GM18861 (cell line): ENCODE measurements at regions not wholly inside any gene's neighbourhood (a gene's known extent, or its start where the extent isn't known, plus 50 kb on each side); places are given as distances from the start of the nearest gene placed in this dataset.

Experiments used
- ATAC-seq: cut with Tn5 transposase; IDR thresholded peaks from one replicate; pipeline ENCODE4 v1.9.1; 2021; ENCODE audit not compliant: unreplicated experiment

DNA sequence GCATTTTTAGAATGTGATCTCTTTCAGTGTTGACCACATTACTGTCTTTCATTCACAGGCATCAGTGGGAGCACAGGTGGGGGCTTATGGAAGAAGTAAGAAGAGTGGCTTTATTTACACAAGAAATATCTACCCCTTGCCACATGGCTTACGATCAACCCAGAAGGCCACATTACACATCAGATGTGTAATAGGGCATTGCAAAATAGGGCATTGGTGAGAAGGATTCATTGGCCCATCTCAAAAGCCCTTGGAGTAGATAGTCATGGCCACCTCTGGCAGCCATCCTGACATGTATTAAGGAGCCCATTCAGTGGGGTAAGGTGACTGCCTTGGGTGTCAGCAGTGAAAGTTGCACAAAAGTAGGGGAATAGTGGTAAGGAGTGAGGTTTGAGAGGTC lies 97.5 kb downstream of the MAFB start:
- ATAC-seq = no peak

DNA sequence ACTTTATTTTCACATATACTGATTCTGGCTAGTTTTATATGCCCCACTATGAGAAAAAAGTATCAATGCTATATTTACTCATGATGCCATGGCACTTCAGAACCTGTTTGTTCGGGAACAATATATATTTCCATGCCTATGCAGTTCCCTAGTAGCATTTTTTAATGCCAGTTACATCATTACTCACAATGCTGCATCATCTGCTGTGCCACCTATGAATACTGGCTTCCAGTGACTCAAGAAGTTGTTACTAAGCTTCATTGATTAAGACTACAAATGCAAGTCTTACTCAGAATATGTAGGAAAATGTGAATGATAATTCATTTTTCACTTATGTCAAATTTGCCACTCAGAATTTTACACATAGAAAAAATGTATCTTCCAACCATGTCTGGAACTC lies 97.9 kb downstream of the MAFB start:
- ATAC-seq = no peak

GRCh38 chr20:40589581-40589980 lies 99.5 kb downstream of the MAFB start:
- ATAC-seq = no peak

- no peak for ATAC-seq
Measured at GRCh38 chr20:40588891-40589290, 100.1 kb downstream of the MAFB start.

DNA sequence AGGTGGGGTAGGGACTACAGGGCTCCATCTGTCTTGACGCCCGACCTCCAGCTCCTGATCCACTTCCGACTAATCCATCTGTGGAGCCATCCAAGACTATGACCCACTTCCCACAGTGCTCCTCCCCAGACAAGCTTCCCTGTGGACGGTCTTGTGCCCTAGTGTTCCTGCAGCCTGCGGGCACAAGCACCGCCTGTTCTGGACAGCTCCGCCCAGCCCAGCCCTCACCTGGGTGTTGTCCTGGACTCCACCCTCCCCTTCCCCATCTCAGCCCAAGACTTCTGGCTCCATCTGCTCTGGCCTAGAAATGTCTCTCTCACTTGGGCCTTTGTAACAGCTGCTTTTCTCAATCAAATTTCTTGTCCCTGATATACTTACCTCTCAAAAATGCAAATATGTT lies 102.0 kb downstream of the MAFB start:
- ATAC-seq = no peak

- no peak for ATAC-seq
Measured at GRCh38 chr20:40584130-40584809, 104.8 kb downstream of the MAFB start.

- ATAC-seq = no peak
Measured at GRCh38 chr20:40583636-40584035, 105.4 kb downstream of the MAFB start.

DNA sequence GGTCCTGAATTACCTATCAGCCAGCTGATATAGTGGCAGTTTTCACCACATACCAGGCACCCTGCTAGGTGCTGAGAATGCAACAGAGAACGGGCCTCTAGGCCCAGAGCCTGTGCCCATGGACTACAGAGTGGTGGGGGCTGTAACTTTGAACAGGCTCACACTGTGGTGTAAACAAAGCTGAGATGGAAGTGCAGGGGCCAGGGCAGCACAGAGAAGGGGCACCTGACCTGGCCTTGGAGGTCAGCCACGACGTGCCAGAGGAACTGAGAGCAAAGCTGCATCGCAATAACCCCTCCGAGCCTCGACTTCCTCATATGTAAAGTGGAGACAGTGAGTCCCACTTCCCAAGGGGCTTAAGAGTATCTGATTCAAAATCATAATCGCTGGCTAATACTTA lies 105.8 kb downstream of the MAFB start:
- ATAC-seq = no peak

DNA sequence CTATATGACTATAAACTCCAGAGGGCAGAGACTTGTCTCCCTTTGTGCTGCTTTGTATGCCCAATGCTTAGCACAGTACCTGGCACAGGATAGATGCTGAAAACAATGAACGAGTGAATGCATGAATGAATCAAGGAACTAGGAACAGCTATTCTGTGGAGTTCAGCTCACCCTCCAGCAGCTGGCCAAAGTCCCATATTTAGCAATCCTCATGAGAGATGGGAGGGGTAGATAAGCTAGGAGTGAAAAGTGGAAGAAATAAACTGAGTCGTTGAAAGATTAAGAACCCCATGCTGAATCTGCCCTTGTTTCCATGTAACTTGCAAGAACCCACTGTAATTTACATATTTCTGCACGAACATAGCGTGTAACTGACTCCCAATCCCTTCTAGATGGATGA lies 106.5 kb downstream of the MAFB start:
- ATAC-seq = no peak

DNA sequence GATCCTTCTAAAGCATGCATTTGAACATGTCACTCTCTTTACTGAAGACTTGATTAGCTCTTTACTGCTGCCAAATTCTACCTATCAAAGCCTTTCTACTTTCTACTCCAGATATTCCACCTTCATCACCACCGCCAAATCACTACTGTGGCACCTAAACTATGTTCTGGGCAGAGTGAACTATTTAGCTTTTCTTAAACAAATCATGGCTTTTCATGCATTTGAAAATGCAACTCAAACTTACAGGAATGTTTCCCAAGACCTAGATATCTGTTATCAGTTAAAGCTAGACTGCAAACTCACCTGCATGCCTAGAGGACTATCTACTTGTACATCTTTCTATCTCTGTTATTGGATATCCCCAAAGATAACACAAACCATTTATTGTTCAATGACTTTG lies 109.3 kb downstream of the MAFB start:
- no peak for ATAC-seq

GRCh38 chr20:40578961-40579360 lies 110.1 kb downstream of the MAFB start:
- no peak for ATAC-seq

DNA sequence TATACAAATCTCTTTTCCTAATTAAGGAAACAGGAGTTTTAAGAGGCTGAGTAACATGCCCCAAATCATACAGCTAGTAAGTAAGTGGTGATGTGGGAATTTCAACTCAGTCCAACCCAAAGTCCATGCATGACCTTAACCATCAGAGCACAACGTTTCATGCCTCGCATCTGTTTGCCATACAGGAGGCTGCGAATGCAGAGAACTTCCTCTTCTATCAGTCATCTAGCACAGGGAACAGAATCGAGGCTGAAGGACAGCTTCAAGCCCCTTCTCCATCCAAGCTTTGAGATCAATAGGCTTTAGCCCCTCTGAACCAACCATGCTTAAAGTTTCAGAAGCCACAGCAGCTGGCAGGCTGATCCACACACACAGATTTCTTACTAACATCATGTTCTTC lies 113.2 kb downstream of the MAFB start:
- ATAC-seq = no peak

DNA sequence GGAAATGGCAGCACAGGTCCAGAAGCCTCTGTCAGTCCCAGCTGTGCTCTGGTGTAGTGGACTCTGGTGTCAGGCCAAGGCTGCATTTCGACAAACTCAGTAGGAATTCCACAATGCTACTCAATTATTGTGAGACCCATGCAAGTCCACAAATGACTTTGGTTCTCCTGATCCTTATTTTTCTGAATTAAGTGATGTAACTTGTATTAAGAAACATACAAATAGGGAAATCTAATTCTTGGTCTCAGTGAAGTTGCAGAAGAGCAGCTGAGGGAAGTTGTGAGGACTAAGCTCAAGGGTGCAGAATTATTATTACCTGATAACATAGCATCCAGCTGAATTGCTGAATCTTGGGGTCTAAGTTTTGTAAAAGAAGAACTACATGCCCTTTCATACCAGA lies 116.8 kb downstream of the MAFB start:
- ATAC-seq = no peak

DNA sequence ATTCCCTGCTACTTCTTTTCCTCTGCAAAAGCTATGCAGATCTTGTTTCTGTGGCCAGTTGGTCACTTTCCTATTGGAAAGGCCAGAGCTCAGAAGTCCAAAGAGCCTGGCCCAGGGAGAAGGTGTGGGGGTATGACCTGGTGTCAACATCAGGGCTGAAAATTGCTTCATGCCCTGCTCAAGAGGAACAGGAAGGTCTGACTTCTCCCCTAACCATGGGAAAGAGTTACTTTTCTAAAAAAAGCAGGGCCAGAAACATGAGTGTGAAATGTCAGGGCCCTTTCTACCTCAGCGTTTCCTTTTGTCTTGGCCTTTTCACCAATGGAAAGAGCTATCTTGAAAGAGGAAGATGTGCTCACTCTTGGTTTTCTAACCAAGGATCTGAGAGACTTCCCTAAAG lies 117.4 kb downstream of the MAFB start:
- ATAC-seq = no peak

GRCh38 chr20:40568200-40568599 lies 120.8 kb downstream of the MAFB start:
- ATAC-seq = no peak

DNA sequence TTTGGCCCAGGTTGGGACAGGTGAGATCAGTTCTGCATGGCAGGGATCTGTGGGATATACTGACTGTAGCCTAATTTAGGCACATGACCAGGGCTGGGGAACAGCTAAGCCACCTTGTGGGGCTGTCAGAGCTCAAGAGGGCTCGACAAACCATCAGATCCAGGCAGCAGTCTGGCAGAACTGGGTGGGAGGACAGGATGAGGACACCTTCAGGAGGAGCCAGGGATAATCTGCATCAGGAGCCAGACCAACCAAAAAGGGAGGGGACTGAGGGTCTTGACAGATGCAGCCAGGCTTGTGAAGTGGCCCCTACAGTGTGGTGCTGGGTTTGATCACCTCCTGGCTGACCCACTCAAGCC lies 123.4 kb downstream of the MAFB start:
- ATAC-seq = no peak

GRCh38 chr20:40565001-40565681 lies 123.9 kb downstream of the MAFB start:
- no peak for ATAC-seq

DNA sequence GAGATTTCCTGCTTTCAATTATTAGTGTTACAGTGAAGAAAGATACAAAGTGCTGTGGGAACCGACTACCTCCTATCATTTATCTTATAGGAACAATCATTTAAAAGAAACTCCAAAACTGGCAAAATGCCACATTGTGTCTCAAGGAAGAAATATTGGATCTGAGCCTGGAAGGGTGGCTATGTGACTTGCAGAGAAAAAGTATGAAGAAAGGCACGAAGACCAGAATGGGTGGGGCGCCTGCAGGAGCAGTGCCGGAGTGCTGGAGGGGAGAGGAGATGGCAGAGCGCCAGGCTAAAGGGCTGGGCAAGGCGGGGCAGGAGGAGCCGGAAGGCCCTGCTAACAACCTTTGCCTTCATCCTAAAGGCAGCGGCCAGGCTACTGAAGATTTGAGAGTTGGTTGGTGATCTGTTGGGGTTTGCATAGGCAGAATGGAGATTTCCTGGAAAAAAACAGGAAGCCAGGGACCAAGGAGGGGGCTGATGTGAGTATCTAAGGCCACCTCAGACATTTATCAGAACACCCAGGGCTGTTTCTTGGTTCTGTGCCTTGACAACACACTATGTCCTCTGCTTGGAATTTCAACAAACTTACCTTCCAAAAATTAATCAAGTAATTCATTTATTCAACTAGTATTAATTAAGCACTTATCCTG lies 125.6 kb downstream of the MAFB start:
- ATAC-seq = no peak

DNA sequence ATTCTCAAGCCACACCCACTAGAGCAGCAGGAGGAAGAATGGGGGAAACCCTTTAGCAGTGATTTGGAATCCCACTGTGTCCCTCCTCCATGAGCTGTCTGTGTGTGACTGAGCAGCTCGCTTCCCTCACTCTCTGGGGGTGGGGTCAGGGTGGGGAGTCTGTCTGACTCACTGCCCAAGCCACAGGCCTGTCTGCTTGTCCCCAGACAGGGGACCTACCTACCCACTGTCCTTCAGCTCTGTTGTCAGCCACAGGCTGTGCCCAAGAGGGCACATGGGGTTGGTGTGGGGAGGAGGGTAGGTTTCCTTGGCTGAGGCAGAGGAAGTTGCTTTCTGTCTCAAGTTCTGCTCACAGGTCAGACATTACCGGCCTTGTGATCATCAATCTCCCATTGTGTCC lies 127.0 kb downstream of the MAFB start:
- no peak for ATAC-seq

- ATAC-seq = no peak
Measured at GRCh38 chr20:40561187-40561586, 127.8 kb downstream of the MAFB start.

DNA sequence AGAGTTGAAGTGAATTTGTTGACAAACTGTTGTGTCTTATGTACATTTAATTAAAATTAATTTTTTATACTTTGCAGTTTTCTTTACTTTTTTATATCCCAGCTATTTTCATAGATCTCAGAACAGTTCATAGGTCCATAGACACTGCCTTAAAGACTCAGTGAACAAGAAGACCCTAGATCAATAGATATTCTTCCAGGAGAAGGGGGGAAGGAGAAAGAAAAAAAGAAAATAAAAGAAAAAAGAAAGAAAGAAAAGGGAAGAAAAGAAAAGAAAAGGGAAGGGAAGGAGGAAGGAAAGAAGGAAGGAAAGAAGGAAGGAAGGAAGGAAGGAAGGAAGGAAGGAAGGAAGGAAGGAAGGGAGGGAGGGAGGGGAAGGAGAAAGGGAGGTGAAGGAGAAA lies 130.8 kb downstream of the MAFB start:
- ATAC-seq = no peak

DNA sequence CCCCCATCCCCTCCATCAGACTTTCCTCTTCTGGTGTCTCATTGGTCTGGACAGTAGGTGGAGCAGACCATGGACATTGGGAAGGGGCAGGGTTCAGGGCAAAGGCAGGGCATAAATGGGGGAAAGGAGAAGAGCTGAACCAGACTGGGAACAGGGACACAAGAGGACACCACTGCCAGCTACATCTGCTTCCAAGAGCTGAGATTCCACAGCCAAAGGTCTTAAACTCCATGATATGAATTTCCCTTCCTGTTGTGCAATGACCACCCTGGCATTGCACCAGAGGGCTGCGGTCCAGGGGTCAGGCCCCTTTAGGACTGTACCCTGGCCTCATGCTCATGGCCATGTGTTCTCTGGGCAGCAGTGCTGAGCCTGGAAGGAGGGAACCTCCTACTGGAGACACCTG lies 137.9 kb downstream of the MAFB start:
- no peak for ATAC-seq
